HCT116 (cell line): ENCODE measurements at regions not wholly inside any gene's neighbourhood (a gene's known extent, or its start where the extent isn't known, plus 50 kb on each side); places are given as distances from the start of the nearest gene placed in this dataset.

Experiments used
- ATAC-seq: fragments of 200-7000 bp; cut with Tn5 transposase; 2 replicates; pipeline ENCODE4 v1.9.1; 2020; ENCODE audit warnings: mild to moderate bottlenecking, moderate library complexity
- BruUV-seq: library from RNA; stranded (reverse); fragments of 400-500 nt; replicated peaks from 2 replicates; lab custom pipeline; 2021; lab: Mats Ljungman, UMichigan
- CTCF ChIA-PET: fragments of 300-600 bp; sonication (Branson Sonifier 250); formaldehyde crosslinking; loops from one replicate; lab custom pipeline; 2021; ENCODE audit warnings: antibody characterized with exemption; lab: Charles Lee
- POLR2A ChIA-PET: fragments of 300-600, 350-600 bp; sonication (Branson Sonifier 250); formaldehyde crosslinking; loops from one replicate; lab custom pipeline; 2021; ENCODE audit warnings: antibody characterized with exemption; lab: Charles Lee
- RAD21 ChIA-PET, 2 experiments: fragments of 300-600 bp; sonication (Branson Sonifier 250); formaldehyde crosslinking; loops; one replicate each; lab custom pipeline; 2023; ENCODE audit warnings: low total read pairs in 2 of 2; ENCODE audit not compliant: uncharacterized antibody in 2 of 2, unreplicated experiment in 2 of 2, low non-redundant PET in 1 of 2; lab: Charles Lee
- DNase-seq: peaks from one replicate; pipeline ENCODE4 v3.0.0-alpha.2; 2010; ENCODE audit warnings: low read depth, low spot score
- H2AFZ ChIP-seq: fragments of 200-600 bp; shearing (Covaris generic), sonication (generic); 2 replicates; pipeline ENCODE4 v1.6.1; 2017; ENCODE audit warnings: low read depth, mixed run types, mixed read lengths, antibody characterized with exemption, low read length; ENCODE audit not compliant: poor library complexity, severe bottlenecking
- H3K27ac ChIP-seq: 2 replicates; pipeline ENCODE4 v1.5.1; 2012; ENCODE audit warnings: low read depth, low read length
- H3K27me3 ChIP-seq: fragments of 200-600 bp; sonication (generic); 2 replicates; pipeline ENCODE4 v1.6.1; 2016; ENCODE audit warnings: mixed run types, low read length, mixed read lengths; ENCODE audit not compliant: insufficient read depth
- H3K36me3 ChIP-seq, 2 experiments: fragments of 200-500 bp in 1 of 2; fragments of 200-600 bp in 1 of 2; sonication (Bioruptor generic) in 1 of 2; sonication (generic) in 1 of 2; 2 replicates each; pipeline versions ENCODE4 v1.5.1 to v1.6.1; 2014 to 2016; ENCODE audit warnings: low read length in 2 of 2, inconsistent platforms in 1 of 2, mixed read lengths in 1 of 2, mixed run types in 1 of 2; ENCODE audit not compliant: insufficient read depth in 2 of 2, control insufficient read depth in 1 of 2
- H3K4me1 ChIP-seq, 2 experiments: fragments of 200-600 bp in 1 of 2; sonication (generic) in 1 of 2; 2 replicates each; pipeline versions ENCODE4 v1.5.1 to v1.6.1; 2012 to 2017; ENCODE audit warnings: low read length in 2 of 2, inconsistent platforms in 1 of 2, mild to moderate bottlenecking in 1 of 2, mixed read lengths in 1 of 2, mixed run types in 1 of 2, moderate library complexity in 1 of 2; ENCODE audit not compliant: insufficient read depth in 2 of 2, control insufficient read depth in 1 of 2
- H3K4me2 ChIP-seq: fragments of 200-600 bp; sonication (generic); 2 replicates; pipeline ENCODE4 v1.6.1; 2017; ENCODE audit warnings: mixed run types, low read length, mixed read lengths
- H3K4me3 ChIP-seq, 2 experiments: fragments of 200-600 bp in 1 of 2; sonication (generic) in 1 of 2; replicated peaks in 1 of 2; 2 replicates each; pipeline ENCODE4 v1.5.1; 2011 to 2016; ENCODE audit warnings: low read length in 2 of 2, control low read depth in 1 of 2, low read depth in 1 of 2, mild to moderate bottlenecking in 1 of 2, mixed read lengths in 1 of 2, mixed run types in 1 of 2
- H3K79me2 ChIP-seq: fragments of 200-600 bp; sonication (generic); 2 replicates; pipeline ENCODE4 v1.6.1; 2017; ENCODE audit warnings: mild to moderate bottlenecking, mixed run types, low read length, moderate library complexity, mixed read lengths; ENCODE audit not compliant: insufficient read depth
- H3K9ac ChIP-seq: fragments of 200-600 bp; sonication (generic); 2 replicates; pipeline ENCODE4 v1.6.1; 2016; ENCODE audit warnings: low read length, mixed read lengths
- H3K9me2 ChIP-seq: fragments of 200-600 bp; sonication (generic), shearing (Covaris generic); 2 replicates; pipeline ENCODE4 v1.6.1; 2017; ENCODE audit warnings: mixed run types, mild to moderate bottlenecking, moderate library complexity; ENCODE audit not compliant: insufficient read depth
- H3K9me3 ChIP-seq, 2 experiments: fragments of 200-500 bp in 1 of 2; fragments of 200-600 bp in 1 of 2; sonication (Bioruptor generic) in 1 of 2; sonication (generic) in 1 of 2; 2 replicates each; pipeline ENCODE4 v1.6.1; 2014 to 2017; ENCODE audit warnings: low read length in 2 of 2, mixed read lengths in 2 of 2, inconsistent platforms in 1 of 2, low read depth in 1 of 2, mild to moderate bottlenecking in 1 of 2, mixed run types in 1 of 2, moderate library complexity in 1 of 2; ENCODE audit not compliant: control insufficient read depth in 1 of 2, insufficient read depth in 1 of 2
- H4K20me1 ChIP-seq: fragments of 200-600 bp; sonication (generic), shearing (Covaris generic); 2 replicates; pipeline ENCODE4 v1.6.1; 2017; ENCODE audit warnings: mixed run types, mild to moderate bottlenecking, moderate library complexity; ENCODE audit not compliant: insufficient read depth
- CBX3 ChIP-seq: IDR thresholded peaks from 2 replicates; pipeline ENCODE4 v1.6.1; 2012; ENCODE audit warnings: low read depth
- ELF1 ChIP-seq: IDR thresholded peaks from 2 replicates; pipeline ENCODE4 v1.6.1; 2012; ENCODE audit warnings: low read depth, borderline replicate concordance
- EZH2phosphoT487 ChIP-seq: fragments of 200-600 bp; IDR thresholded peaks from 2 replicates; pipeline ENCODE4 v1.6.1; 2018; ENCODE audit warnings: antibody characterized with exemption, borderline replicate concordance
- FOSL1 ChIP-seq: IDR thresholded peaks from 2 replicates; pipeline ENCODE4 v1.6.1; 2012; ENCODE audit warnings: low read depth
- POLR2A ChIP-seq: IDR thresholded peaks from 2 replicates; pipeline ENCODE4 v1.7.0; 2011; ENCODE audit warnings: borderline replicate concordance; ENCODE audit not compliant: insufficient read depth, insufficient read length; ENCODE audit errors: extremely low read depth
- RAD21 ChIP-seq: IDR thresholded peaks from 2 replicates; pipeline ENCODE4 v1.6.1; 2012; ENCODE audit warnings: low read depth, mild to moderate bottlenecking
- SIN3A ChIP-seq: IDR thresholded peaks from 2 replicates; pipeline ENCODE4 v1.6.1; 2012; ENCODE audit warnings: low read depth
- ZNF274 ChIP-seq: fragments of 200-500 bp; sonication (Bioruptor generic); IDR thresholded peaks from 2 replicates; pipeline ENCODE4 v1.6.1; 2014; ENCODE audit warnings: mild to moderate bottlenecking, low read depth, low read length, inconsistent platforms
- intact Hi-C: fragments of 100-400 bp; cut with micrococcal nuclease; formaldehyde crosslinking; loops from 2 replicates; pipeline ENCODE4 v1.10.0; 2022
- TF ChIP-seq, protein P1 (sequence below), 3 experiments: fragments of 200-600 bp in 1 of 3; sonication (generic) in 1 of 3; IDR thresholded peaks in 2 of 3; conservative IDR thresholded peaks in 1 of 3; 2 replicates each; pipeline ENCODE4 v1.5.1; 2012 to 2017; ENCODE audit warnings: low read depth in 2 of 3, low read length in 2 of 3, antibody characterized with exemption in 1 of 3, borderline replicate concordance in 1 of 3, control low read depth in 1 of 3, mild to moderate bottlenecking in 1 of 3, mixed read lengths in 1 of 3, mixed run types in 1 of 3, moderate library complexity in 1 of 3; ENCODE audit not compliant: insufficient read depth in 1 of 3
- TF ChIP-seq, protein P2 (sequence below): IDR thresholded peaks from 2 replicates; pipeline ENCODE4 v1.6.1; 2012; ENCODE audit warnings: low read depth

DNA sequence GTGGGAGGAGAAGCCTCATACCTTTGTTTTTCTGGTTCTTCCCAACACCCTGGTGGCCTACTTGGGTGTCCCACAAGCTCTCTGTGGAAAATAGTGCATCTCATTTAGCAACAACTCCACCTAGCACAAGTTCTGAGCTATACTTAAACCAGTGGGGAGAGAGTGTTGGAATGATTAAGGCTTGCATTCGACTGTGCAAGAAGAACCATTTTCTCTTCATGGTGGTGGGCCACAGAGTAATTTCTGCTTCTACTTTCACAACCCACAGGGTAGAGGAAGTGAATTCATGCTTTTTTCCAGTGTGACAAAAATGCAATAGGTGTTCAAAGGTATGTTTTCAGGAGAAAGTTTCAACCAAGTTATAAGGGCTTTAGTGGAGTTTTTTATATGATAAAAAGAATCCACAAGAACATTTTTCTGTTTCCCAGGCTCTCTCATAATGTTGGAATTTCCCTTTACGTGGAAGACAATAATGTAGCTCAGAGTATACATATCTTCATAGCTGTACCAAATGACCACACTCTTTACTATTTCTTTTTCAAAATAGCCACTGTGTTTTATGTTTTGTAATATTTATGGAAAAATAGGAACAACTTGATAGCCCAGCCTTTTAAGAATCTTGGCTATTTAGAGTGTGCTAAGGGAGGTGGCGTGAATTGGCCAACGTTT is 80.3 kb upstream of the HHIP start:
- Histone ChIP-seq H3K79me2 (no peaks in the 10 kb centered on the region), H4K20me1 (no peaks in the 10 kb centered on the region), H3K4me1 (no peaks in the 10 kb centered on the region), H3K9ac (no peak overlapping the region), H3K27me3 (no peaks in the 10 kb centered on the region), H3K27ac (no peak overlapping the region), H3K4me3 (no peak overlapping the region), H2AFZ (no peak overlapping the region), H3K9me3 (no peaks in the 10 kb centered on the region), H3K36me3 (no peaks in the 10 kb centered on the region), H3K4me2 (no peak overlapping the region), H3K9me2 (no peaks in the 10 kb centered on the region)
- DNase-seq (no peak), ATAC-seq (no peak)
- intact Hi-C loops = loop anchor here (10.0 kb wide), 2 partner anchors 371 to 499 kb away; no protein-coding TSS in a partner anchor
- TF ChIP-seq, protein P1, sequence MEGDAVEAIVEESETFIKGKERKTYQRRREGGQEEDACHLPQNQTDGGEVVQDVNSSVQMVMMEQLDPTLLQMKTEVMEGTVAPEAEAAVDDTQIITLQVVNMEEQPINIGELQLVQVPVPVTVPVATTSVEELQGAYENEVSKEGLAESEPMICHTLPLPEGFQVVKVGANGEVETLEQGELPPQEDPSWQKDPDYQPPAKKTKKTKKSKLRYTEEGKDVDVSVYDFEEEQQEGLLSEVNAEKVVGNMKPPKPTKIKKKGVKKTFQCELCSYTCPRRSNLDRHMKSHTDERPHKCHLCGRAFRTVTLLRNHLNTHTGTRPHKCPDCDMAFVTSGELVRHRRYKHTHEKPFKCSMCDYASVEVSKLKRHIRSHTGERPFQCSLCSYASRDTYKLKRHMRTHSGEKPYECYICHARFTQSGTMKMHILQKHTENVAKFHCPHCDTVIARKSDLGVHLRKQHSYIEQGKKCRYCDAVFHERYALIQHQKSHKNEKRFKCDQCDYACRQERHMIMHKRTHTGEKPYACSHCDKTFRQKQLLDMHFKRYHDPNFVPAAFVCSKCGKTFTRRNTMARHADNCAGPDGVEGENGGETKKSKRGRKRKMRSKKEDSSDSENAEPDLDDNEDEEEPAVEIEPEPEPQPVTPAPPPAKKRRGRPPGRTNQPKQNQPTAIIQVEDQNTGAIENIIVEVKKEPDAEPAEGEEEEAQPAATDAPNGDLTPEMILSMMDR (IDR thresholded peaks at IDR 0.05 in 2 of 3, conservative IDR thresholded peaks at IDR 0.05 in 1 of 3; ENCODE audit: borderline replicate concordance in 1 of 3, insufficient read depth in 1 of 3, low read depth in 2 of 3, low read length in 2 of 3) = no peak
- no peak for TF ChIP-seq FOSL1
- no peak for TF ChIP-seq ZNF274
- TF ChIP-seq ELF1 = no peak
- no peak for TF ChIP-seq POLR2A
- no peak for TF ChIP-seq EZH2phosphoT487
- no peak for TF ChIP-seq SIN3A
- TF ChIP-seq CBX3 = no peak
- no peak for TF ChIP-seq RAD21
- TF ChIP-seq, protein P2, sequence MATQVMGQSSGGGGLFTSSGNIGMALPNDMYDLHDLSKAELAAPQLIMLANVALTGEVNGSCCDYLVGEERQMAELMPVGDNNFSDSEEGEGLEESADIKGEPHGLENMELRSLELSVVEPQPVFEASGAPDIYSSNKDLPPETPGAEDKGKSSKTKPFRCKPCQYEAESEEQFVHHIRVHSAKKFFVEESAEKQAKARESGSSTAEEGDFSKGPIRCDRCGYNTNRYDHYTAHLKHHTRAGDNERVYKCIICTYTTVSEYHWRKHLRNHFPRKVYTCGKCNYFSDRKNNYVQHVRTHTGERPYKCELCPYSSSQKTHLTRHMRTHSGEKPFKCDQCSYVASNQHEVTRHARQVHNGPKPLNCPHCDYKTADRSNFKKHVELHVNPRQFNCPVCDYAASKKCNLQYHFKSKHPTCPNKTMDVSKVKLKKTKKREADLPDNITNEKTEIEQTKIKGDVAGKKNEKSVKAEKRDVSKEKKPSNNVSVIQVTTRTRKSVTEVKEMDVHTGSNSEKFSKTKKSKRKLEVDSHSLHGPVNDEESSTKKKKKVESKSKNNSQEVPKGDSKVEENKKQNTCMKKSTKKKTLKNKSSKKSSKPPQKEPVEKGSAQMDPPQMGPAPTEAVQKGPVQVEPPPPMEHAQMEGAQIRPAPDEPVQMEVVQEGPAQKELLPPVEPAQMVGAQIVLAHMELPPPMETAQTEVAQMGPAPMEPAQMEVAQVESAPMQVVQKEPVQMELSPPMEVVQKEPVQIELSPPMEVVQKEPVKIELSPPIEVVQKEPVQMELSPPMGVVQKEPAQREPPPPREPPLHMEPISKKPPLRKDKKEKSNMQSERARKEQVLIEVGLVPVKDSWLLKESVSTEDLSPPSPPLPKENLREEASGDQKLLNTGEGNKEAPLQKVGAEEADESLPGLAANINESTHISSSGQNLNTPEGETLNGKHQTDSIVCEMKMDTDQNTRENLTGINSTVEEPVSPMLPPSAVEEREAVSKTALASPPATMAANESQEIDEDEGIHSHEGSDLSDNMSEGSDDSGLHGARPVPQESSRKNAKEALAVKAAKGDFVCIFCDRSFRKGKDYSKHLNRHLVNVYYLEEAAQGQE = no peak
- BruUV-seq = no TSS peak
- CTCF ChIA-PET = no interaction called here
- POLR2A ChIA-PET = no interaction called here
- RAD21 ChIA-PET = no interaction called here
